ENCODE measurements at regions not wholly inside any gene's neighbourhood (a gene's known extent, or its start where the extent isn't known, plus 50 kb on each side); places are given as distances from the start of the nearest gene placed in this dataset.

DNA sequence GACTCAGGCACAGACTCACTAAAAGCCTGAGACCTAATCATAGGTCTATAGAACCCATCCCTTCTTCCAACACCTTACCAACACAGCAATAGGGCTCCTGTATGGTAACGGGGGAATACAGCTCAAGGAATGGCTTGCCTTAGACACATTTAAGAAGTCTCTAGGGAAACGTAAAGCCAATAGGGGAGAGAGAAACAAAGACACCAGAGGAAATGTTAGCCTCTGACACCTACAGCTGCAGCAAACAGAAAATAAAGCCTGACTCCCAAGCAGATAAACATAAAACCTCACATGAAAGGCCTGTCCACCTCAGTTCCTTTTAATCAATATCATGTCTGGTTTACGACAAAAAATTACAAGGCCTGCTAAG lies 51.1 kb upstream of the NCOA1 start:
- no peak for DNase-seq

DNA sequence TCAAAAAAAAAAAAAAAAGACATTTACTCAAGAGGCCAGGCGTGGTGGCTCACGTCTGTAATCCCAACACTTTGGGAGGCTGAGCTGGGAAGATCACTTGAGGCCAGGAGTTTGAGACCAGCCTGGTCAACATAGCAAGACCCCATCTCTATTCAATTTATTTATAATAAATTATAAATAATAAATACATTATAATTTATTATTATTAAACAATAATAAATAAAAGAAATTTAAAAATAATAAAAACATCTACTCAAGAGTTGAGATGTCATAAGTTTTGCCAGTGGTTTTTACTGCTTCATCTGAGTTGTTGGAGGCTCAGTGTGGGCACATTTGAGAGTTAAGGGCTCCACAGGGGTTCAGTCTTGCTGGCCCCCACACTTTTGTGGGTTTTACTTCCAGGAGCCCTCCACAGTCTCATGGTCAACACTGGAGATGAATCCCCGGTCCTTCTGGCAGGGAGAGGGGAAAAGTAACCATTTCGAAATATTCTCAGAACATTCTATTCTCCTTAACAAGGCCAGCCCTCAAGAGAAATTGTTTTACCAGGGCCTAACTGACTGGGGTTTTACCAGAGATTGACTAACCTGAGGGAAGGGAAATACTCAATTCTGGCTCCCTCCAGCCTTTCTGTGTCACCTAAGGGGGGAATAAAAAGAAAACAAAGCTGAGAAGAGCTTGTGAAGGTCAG lies 51.6 kb upstream of the NCOA1 start:
- no peak for DNase-seq

DNA sequence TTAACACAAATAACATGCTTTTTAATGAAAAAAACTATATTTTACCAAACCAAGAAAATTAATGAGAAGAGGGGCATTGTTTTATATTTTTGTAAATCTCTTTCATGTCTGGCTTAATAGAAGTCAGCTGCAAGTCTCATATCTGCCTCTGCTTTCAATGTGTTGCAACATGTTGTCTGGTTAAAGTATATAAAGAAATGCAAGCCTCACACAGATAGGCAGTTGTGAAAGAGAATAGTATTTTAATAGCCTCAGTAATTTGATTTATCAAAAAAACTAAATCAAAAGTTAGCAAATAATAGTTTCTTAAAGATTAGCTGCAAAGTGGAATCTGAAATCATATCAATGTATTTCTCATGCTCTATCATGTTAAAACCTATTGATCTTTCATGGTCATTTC lies 52.9 kb upstream of the NCOA1 start:
- DNase-seq = no peak

DNA sequence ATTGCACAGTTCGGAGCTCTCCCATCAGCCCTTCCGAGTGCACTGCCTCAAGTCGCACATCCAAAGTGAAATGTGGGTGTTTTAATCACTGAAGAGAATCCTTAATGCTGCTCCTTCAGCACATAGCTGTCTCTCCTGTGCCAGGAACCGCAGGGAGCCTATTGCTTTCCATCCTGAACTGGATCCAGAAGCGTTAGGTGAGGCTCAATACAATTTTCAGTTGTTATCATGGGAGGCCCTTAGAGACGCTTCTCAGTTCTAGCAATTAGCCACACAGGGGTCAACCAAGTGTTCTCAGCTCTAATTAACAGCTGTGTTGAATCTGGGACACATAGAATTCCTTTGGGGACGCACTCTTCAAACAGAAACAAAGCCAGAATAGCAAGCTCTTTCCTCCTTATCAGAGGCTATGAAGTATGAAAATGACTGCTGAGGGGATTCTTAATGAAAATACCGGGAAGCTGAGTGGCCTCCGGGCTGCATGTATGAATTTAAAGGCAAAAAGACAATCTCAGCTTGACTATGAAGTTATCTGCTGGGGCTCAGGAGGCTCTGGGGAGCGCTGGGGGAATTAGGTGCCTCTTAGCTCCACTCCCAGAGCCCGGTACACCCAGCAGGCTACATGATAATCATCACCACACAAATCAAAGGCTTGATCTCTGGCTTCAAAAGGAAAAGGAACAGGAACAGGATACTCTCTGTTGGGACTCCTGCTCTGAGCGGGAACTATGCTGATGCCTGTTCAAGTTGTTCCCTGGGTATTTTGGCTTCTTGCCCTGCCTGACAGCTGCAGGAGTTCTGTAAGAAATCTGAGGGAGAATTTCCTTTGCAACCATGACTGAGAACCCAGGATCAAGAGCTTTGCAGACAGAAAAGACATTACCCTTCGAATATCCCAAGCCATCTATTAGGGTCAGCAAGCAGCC lies 55.4 kb upstream of the NCOA1 start:
- DNase-seq = no peak

DNA sequence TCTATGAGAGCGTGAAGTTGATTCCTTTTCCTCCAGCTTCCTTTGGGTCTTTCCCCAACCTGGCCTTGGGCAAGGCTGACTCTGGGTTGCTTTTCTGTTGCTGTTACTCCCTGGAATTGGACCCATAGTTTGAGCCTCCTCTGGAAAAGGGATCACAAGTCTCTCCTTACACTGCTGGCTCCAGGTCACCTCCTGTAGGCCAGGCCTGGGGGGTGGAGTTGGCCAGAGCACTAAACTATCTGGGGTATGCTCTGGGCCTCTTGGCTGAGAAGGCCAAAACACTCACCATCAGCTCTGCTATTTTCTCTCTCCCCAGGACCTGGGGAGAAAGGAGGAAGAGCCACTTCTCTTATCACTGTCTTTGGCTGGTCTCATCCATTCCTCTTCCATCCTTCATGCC lies 56.5 kb upstream of the NCOA1 start:
- DNase-seq = no peak

DNA sequence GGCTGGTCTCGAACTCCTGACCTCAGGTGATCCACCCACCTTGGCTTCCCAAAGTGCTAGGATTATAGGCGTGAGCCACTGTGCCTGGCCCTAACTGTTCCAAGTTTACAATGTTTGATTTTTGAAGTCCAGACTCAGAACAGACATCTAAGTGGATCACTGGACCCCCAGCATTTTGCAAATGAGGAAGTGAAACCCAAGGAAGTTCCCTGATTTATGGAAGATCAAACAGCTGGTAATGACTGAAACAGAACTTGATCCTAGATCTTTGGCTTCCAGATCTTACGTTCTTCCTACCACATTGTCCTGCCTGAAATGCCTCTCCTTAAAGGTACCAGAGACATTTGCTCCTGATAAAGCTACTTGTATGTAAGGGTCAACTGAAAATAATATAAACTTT lies 58.3 kb upstream of the NCOA1 start:
- no peak for DNase-seq

DNA sequence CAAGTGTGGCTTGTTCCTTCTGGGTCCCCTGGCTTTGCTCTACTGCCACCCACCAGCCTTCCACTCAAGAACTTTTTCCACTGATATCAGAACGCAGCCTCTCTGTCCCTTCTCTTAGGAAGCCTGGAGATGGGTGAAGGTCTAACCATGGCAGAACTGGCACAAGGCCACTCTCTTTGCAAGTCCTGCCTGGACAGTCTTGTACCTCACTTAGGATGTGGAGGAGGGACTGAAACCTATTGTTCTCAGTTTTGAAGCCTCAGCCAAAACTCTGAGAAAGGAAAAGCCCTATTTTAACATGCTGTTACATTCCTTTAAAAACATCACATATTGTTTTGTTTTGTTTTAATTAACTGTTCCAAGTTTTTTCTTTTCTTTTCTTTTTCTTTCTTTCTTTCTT lies 58.9 kb upstream of the NCOA1 start:
- no peak for DNase-seq

DNA sequence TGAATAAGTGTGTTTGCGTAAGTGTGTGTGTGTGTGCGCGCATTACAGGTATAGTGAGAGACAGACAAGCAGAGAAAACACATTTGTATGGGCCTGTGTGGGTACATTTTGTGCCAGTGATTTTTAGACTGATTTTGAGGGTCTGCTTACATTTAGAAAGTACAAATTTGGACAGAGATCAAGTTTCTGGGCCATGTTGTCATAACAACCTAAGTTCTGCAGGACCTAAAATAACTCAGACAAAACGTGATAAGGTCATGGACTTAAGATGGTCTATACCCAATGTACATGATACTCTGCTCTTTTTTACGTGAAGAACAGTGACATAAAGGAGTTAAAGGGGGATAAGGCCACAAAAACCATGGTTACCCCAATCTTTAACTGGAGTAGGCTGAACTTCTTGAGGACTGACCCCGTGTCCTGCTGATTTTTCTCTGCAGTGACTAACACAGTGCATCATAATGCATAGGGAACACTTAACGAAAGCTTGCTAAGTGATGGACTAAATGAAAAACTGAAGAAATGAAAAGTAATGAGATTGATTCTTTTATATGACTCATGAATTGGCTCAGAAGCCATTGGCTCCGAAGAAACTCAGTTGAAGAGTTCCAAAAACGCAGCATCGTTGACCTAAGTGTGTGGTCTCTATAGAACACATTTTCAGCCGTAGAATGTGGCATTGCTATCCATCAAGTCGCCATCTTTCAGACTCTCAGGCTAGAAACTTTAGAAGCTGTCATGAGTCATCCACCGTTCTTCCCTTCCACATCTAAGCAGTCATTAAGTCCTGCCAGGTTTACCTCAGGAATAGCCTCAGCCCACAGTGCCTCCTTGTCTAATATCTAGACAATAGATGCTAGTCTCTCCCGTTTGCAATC lies 61.6 kb upstream of the NCOA1 start:
- no peak for DNase-seq

DNA sequence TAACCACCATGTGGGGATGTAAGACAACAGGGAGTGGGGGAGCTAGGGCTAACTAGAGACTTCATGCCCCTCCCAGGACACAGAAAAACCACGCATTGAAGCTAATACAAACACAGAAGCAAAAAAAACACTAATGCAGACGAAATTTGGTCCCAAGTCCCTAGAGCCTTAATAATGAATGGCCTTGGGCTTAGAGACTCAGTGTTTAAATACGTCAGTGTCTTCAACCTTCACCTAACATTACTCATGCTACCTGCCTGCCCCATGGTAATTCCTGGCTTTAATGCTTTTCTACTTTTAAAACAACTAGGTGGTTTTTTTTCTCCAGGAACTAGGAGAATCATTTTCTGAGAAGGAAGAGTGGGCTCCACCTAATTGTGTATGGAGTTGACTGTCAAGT lies 64.1 kb upstream of the ITSN2 start:
- no peak for DNase-seq

DNA sequence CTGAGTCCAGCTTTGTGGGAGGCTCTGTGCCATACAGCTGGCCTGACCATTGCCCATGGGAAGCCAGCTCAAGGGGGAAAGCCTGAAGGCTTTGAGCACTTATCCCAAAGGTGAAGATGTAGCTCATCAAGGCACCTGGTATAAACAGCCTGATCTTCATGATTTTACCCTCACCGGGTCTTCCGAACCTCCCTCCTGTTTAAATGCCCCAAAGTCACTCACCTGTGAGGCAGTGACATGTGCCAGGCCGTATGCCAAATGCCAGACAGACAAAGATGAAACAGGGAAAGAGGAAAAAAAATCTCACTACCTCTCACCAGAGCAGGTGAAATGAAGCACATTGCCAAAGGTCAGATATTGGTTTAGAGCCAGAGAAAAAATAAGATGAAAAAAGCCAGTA lies 62.8 kb upstream of the ITSN2 start:
- no peak for DNase-seq

DNA sequence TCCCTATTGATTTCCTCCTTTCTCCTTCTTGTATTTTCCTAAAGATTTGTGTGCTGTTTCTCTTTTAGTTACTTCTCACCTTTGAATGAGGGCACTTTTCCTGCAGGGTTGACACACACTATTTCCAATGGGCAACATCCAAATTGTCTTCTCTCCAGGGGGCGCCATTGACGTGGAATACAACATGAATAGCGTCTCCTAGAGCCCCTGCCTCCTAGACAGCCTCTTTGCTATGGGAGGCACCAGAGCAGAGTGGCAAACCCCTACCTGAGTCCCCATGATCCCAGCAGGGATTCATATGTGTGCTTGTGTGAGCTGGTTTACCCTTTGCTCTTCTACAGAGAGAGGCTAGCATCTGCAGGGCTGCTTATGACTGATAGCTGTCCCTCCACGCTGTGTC lies 61.3 kb upstream of the ITSN2 start:
- peak; percentile 59 for DNase-seq

DNA sequence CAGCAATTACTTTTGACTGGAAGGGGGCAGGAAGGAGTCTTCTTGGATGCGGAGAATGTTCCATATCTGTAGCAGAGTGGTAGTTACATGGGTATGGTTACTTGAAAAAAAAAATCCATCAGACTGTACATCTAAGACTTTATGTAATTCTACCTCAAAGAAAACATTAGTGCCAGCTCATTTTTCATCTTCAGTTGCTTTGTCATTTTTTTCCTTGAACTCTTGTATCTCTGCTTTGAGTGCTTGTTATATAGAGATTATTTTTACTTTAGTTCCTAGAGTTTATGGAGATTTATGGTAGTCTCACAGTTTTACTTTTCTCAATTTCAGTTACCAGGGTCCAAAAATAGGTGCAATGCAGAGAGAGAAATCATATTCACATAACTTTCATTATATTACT lies 60.0 kb upstream of the ITSN2 start:
- no peak for DNase-seq

DNA sequence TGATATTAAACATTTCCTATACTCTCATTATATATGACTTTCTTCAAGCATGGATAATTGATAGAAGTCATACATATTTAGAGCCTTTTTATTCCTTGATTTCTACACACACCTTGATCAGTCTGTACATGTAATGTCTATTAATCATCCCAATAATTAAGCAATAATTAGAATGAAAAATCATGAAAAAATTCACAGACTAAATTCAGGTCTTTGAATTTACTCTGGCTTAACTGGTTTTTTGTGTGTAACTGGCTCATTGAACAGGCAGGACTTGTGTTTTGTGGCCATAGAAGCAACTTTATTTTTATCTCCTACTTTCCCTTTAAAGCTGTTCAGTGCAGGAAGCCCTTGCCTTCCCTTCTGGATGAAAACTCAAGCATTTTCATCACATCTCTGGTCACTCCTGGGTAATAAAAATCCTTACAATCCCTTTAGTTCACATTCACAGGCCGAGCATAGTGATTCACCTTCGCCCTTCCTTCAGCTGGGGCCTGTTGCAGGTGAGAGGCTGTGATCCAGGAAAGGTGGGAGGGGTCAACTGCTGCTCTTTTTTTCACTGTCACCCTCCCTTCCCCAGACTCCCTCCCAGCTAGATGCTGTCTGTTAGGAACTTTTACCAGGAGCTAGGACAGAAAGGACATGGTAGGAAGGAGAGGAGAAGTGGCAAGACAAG lies 58.0 kb upstream of the ITSN2 start:
- no peak for DNase-seq

DNA sequence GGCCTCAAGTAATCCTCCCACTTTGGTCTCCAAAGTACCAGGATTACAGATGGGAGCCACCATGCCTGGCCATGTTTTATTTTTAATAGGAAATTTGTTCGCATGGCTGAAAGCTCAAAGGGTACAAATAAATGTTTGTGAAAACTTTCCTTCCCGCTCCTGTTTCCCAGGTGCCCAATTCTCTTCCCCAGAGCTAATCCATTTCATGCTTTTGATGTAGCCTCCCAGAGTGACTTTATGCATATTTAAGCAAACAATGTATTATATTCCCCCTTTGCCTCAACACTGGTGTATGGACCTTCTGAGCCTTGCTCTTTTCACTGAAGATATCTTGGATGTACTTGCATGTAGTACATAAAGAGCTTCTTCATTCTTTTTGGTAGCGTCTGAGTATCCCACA lies 52.5 kb upstream of the ITSN2 start:
- DNase-seq = no peak

DNA sequence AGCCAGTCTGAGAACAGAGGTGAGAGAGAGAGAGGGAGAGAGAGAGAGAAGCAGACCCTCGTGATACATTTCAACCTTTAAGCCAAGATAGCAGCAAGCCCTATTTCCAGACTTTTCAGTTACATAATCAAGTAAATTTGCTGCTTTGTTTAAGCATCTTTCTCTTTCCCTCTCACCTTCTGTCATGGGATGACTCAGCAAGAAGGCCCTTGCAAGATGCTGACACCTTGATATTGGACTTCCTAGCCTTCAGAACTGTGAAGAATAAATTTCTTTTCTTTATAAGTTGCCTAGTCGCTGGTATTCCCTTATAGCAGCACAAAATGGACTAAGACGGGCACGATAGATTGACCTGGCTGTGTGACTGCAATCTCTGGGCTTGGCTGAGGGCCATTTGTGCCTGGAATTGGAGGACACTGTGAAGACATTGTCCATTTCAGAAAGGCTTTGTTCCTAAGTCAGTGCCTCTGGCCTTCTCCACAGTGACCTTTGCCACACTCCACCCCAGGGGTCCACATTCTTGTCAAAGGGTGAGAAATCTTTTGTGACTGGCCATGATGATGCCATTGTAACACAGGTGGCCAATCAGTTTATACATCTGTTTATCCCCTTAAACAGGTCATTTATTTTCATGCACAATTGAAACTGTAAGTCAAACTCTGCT lies 51.3 kb upstream of the ITSN2 start:
- no peak for DNase-seq

DNA sequence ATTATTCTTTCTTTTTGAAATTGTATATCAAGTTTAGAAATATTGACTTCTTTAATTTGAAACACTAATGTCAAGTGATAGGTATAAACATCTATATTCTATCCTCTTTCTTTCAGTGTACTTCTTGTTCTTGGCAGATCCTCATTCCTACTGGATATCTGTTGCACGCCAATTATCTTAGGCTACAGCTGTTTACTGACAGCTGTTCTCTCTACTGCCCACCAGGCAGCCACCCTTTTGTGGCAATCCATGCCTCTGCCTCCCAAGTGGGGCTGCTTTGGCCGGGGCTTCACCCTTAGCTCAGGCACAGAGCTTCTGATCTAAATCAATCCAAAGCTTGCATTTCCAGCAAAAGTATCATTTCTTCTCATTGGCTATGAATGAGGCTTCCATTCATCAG lies 50.6 kb upstream of the ITSN2 start:
- DNase-seq = no peak

DNA sequence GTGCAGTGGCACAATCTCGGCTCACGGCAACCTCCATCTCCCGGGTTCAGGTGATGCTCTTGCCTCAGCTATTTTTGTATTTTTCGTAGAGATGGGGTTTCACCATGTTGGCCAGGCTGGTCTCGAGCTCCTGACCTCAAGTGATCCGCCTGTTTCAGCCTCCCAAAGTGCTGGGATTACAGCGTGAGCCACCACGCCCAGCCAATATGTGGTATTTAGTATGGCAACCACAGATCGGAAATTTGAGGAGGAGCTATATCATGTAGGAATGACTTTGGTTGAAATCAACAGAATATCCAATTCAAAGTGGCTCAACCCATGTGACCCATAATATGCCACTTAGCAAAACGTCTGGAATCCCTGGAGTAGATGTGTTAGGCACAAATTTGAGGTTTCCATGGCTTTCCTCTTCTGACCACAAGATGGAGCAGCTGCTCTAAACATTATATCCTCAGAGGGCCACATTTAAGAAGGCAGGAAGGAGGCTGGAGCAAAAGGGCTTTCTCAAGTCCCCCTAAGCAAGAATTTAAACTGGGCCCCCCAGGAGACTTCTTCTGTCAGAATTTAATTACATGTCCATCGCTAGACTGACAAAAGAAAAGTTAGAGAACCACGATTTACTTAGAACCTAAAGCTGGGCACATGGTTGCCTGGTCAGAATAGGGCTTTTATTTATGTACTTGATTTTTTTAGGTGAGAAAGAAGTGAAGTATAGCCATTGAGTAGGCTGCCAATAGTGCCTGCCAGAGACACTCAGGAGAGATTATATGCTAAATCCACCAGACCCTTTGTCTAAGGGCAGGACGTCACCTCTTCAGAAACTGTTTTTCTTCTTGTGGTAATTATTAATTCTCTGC lies 49.6 kb upstream of the ITSN2 start:
- peak; percentile 65 for DNase-seq

All from CD4-positive, alpha-beta T cell treated with Interleukin-10 for 1 hour (primary cell).